HG03103 (cell line): ENCODE measurements at regions not wholly inside any gene's neighbourhood (a gene's known extent, or its start where the extent isn't known, plus 50 kb on each side); places are given as distances from the start of the nearest gene placed in this dataset.

Experiments used
- ATAC-seq: cut with Tn5 transposase; IDR thresholded peaks from one replicate; pipeline ENCODE4 v1.9.1; 2021; ENCODE audit warnings: low read depth; ENCODE audit not compliant: unreplicated experiment

- ATAC-seq = no peak
Observed at GRCh38 chr5:56289602-56289987, 56.5 kb upstream of the ANKRD55 start.

- no peak for ATAC-seq
Observed at GRCh38 chr5:56288873-56289601, 55.9 kb upstream of the ANKRD55 start.

- ATAC-seq = no peak
Observed at GRCh38 chr5:56286015-56286884, 53.1 kb upstream of the ANKRD55 start.

- no peak for ATAC-seq
Observed at GRCh38 chr5:56282951-56283350, 49.8 kb upstream of the ANKRD55 start.
